22Rv1 (cell line): ENCODE measurements at regions not wholly inside any gene's neighbourhood (a gene's known extent, or its start where the extent isn't known, plus 50 kb on each side); places are given as distances from the start of the nearest gene placed in this dataset.
"Not testable (repeated sequence)": the region's sequence is repeated elsewhere in the genome, so short reads cannot be mapped to it uniquely, and the experiment has no call there.

Source experiments
- H3K27ac ChIP-seq: fragments of 450-650 bp; 2 replicates; pipeline ENCODE4 v1.5.1; 2017
- ZFX ChIP-seq: fragments of 450-650 bp; IDR thresholded peaks from 2 replicates; pipeline ENCODE4 v1.6.1; 2017; ENCODE audit warnings: antibody characterized with exemption, borderline replicate concordance
- TF ChIP-seq, protein P1 (sequence below): fragments of 450-650 bp; IDR thresholded peaks from 2 replicates; pipeline ENCODE4 v1.5.1; 2017; ENCODE audit warnings: mild to moderate bottlenecking

DNA sequence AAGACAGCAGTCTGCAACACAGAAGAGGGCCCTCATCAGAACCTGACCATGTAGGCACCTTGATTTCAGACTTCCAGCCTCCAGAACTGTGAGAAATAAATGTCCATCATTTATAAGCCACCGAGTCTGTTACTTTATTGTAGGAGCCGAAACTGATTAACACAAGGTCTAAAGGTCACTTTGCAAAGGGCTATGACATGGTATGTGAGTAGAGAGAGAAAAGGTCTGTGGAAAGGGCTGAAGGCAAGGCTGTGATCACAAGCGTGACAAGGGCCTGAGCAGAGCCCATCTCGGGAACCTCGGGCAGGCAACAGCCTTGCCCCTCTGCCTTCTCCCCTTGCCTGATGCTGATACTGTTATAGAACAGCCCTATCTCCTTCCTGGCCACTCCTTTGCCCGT lies 73.4 kb upstream of the TEAD1 start:
- TF ChIP-seq ZFX = no peak
- TF ChIP-seq, protein P1, sequence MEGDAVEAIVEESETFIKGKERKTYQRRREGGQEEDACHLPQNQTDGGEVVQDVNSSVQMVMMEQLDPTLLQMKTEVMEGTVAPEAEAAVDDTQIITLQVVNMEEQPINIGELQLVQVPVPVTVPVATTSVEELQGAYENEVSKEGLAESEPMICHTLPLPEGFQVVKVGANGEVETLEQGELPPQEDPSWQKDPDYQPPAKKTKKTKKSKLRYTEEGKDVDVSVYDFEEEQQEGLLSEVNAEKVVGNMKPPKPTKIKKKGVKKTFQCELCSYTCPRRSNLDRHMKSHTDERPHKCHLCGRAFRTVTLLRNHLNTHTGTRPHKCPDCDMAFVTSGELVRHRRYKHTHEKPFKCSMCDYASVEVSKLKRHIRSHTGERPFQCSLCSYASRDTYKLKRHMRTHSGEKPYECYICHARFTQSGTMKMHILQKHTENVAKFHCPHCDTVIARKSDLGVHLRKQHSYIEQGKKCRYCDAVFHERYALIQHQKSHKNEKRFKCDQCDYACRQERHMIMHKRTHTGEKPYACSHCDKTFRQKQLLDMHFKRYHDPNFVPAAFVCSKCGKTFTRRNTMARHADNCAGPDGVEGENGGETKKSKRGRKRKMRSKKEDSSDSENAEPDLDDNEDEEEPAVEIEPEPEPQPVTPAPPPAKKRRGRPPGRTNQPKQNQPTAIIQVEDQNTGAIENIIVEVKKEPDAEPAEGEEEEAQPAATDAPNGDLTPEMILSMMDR = no peak
- no peak overlapping the region for H3K27ac ChIP-seq

DNA sequence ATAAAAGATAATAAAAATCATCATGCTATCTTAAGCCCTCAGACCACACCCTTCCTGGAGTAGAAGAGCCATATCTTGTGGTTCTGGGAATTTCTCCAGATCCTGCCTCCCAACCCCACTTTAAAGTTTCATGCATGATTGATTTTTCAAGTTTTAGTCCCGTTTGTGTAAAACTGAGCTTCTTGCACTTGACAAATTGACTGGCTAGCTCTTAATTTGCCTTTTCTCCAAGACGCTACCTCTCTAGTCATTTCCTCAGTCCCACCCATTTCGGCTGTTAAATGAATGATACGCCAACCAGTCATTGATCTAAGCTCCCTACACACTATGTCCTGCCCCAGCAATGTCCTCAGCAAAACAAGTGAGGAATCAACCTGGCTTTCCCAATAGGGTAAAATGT lies 71.8 kb upstream of the TEAD1 start:
- TF ChIP-seq, protein P1 = no peak
- no peak for TF ChIP-seq ZFX
- no peak overlapping the region for H3K27ac ChIP-seq

DNA sequence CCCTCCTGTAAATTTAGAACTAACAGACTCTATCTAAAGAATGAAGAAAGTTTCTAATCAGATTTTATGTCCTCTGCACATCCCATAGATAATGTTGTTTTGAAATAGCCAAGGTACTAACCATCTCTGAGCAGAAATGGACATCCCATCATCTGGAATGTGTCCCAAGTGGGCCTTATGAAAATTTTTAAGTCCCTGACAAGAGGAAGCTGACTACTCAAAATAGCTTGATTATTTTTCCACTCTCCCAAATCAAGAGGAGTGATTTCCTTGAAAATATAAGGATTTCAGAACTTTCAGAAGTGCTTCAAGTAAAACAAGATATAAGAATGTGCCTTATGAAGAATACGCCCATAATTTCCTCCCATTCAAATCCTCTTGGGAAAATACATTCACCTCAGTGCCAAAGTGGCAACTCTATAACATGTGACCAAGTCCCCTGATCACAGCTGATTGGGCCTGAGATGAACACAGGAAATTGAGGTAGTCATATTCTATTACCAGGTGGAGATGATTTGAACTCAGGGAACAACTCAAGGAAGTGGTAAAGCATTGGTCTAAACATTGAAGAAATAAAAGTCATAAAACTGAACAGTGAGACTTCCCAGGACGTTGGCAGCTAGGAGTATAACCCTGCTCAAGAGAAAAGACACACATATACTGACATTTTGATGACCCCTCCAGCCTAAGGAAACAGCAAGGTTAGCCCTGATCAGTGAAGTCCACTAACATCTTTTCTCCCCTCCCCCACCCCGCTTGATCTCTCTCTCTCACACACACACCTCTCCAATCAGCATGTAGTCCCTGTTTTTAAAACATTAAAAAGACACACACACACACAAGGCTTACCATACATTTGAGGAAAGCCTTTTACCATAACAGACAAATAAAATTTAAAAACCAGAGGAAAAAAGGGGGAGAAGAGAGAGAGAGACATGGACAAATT lies 70.8 kb upstream of the TEAD1 start:
- H3K27ac ChIP-seq = no peak overlapping the region
- TF ChIP-seq, protein P1 = no peak
- TF ChIP-seq ZFX = no peak

DNA sequence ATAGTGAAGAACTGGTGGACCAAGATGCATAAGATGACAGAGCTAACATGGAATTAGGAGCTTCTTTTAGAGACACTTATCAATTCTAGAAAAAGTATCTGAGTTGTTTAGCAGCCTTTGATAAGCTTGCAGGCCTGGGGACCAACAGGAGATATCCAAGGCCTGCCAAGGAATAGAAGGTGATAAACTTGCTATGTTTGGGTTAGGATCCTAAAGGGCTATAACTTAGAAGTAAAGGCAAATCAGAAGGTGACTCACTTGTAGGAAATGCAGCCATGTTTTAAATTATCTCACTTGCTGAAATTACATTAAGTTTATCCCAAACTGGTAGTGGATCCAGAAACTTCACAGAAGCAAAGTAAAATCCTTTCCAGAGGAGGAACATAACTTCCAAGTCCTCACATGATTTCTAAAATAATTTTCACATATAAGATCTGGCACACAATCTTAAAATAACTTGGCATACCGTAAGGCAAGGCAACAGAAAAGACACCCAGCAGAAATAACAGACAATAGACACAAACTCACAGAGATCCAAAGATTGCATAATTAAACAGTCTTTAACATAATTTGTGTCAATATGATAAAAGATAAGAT lies 69.6 kb upstream of the TEAD1 start:
- no peak for TF ChIP-seq ZFX
- TF ChIP-seq, protein P1 = no peak

DNA sequence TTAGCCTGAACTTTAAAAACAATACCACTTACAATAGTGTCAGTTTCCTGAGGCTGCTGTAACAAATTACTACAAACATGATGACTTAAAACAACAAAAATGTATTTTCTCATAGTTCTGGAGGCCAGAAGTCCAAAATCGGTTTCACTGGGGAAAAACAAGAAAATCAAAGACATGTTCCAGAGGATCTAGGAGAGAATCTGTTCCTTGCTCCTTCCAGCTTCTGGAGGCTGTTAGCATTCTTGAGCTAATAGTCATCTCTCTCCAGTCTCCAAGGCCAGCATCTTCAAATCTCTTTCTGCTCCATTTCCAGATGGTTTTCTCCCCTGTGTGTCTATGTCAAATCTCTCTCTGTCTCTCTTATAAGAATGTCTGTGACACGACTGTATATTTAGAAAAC lies 67.6 kb upstream of the TEAD1 start:
- no peak overlapping the region for H3K27ac ChIP-seq
- TF ChIP-seq, protein P1 = no peak
- no peak for TF ChIP-seq ZFX

More for the DNA sequence above, 69.6 kb upstream of the TEAD1 start:
- H3K27ac ChIP-seq = no peak overlapping the region

DNA sequence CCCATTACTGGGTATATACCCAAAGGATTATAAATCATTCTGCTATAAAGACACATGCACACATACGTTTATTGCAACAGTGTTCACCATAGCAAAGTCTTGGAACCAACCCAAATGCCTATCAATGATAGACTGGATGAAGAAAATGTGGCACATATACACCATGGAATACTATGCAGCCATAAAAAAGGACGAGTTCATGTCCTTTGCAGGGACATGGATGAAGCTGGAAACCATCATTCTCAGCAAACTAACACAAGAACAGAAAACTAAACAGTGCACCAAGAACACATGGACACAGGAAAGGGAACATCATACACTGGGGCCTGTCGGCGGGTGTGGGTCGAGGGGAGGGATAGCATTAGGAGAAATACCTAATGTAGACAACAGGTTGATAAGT lies 65.5 kb upstream of the TEAD1 start:
- H3K27ac ChIP-seq = not testable (repeated sequence)

DNA sequence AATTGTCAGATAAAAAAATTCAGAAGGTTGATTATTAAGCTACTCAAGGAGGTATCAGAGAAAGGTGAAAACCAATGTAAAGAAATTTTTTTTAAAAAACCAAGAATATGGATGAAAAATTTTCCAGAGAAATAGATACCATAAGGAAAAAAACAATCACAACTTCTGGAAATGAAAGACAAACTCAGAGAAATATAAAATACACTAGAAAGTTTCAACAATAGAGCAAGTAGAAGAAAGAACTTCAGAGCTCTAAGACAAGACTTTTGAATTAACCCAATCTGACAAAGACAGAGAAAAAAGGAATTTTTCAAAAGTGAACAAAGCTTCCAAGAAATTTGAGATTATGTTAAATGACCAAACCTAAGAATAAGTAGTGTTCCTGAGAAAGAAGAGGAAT lies 62.9 kb upstream of the TEAD1 start:
- TF ChIP-seq, protein P1 = no peak
- no peak for TF ChIP-seq ZFX
- no peak overlapping the region for H3K27ac ChIP-seq
